Peyer's patch (tissue), 4 donors: ENCODE measurements at regions not wholly inside any gene's neighbourhood (a gene's known extent, or its start where the extent isn't known, plus 50 kb on each side); places are given as distances from the start of the nearest gene placed in this dataset.

Source experiments
- DNase-seq, 3 donors: peaks; one replicate each; pipeline ENCODE4 v3.0.0-alpha.2; 2017 to 2019
- H3K27ac ChIP-seq, 4 donors: fragments of 200-600 bp; sonication (generic); one replicate each; pipeline ENCODE4 v1.5.1; 2016 to 2019
- H3K27me3 ChIP-seq, 2 donors: fragments of 200-600 bp; sonication (generic); one replicate each; pipeline ENCODE4 v1.5.1; 2019
- H3K36me3 ChIP-seq, 3 donors: fragments of 200-600 bp; sonication (generic); one replicate each; pipeline ENCODE4 v1.5.1; 2016 to 2019
- H3K4me1 ChIP-seq, 4 donors: fragments of 200-600 bp; sonication (generic); one replicate each; pipeline ENCODE4 v1.5.1; 2016 to 2019
- H3K4me3 ChIP-seq, 4 donors: fragments of 200-600 bp; sonication (generic); 1 replicate in 3 of 4; 2 replicates in 1 of 4; pipeline ENCODE4 v1.5.1; 2016 to 2019; ENCODE audit warnings: mild to moderate bottlenecking in 1 of 4
- H3K9me3 ChIP-seq, 4 donors: fragments of 200-600 bp; sonication (generic); one replicate each; pipeline ENCODE4 v1.5.1; 2016 to 2019; ENCODE audit warnings: mild to moderate bottlenecking in 1 of 4
- POLR2A ChIP-seq, 2 donors: fragments of 450-650 bp; IDR thresholded peaks; one replicate each; pipeline ENCODE4 v1.5.1; 2017; ENCODE audit warnings: antibody characterized with exemption in 2 of 2, mild to moderate bottlenecking in 2 of 2, moderate library complexity in 2 of 2
- TF ChIP-seq, protein P1 (sequence below), 6 experiments: fragments of 450-650 bp in 4 of 6; fragments of 200-600 bp in 2 of 6; sonication (generic) in 1 of 6; IDR thresholded peaks; one replicate each; pipeline ENCODE4 v1.5.1; 2017 to 2019; ENCODE audit warnings: antibody characterized with exemption in 6 of 6, mild to moderate bottlenecking in 3 of 6, moderate library complexity in 1 of 6

DNA sequence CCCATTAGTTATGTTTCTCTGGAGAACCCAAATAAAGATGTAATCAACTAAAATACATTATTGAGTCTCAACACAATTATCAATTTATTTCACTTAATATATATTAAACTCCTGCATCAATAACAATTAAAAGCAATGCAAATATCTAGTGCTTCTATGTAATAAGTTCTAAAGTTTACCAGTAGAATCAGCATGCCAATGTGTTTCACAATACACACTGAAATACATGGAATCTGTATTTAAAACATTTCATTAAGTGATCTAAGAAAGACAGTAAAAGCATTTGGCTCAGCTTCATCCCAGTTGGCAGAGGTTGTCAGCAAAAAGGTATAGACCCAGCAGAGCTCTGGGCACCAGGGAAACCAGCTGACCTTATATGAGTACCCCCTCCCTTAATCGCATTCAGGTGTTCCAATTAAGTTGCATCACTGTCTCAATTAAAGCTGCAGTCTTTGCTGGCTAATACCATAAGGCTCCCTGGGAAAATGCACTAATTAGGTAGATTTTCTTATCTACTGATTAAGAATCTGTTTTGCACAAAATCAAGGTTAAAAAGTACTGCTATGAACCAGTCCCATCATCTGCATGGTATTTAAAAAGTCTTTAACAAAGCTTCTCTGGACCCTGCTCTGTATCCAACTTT lies 63.1 kb downstream of the NIBAN1 start:
- Histone ChIP-seq H3K36me3 (no peaks in the 10 kb centered on the region), H3K27ac (no peak overlapping the region), H3K27me3 (no peaks in the 10 kb centered on the region), H3K4me1 (no peaks in the 10 kb centered on the region), H3K9me3 (no peaks in the 10 kb centered on the region), H3K4me3 (no peak overlapping the region)
- DNase-seq, result no peak
- TF ChIP-seq, protein P1, sequence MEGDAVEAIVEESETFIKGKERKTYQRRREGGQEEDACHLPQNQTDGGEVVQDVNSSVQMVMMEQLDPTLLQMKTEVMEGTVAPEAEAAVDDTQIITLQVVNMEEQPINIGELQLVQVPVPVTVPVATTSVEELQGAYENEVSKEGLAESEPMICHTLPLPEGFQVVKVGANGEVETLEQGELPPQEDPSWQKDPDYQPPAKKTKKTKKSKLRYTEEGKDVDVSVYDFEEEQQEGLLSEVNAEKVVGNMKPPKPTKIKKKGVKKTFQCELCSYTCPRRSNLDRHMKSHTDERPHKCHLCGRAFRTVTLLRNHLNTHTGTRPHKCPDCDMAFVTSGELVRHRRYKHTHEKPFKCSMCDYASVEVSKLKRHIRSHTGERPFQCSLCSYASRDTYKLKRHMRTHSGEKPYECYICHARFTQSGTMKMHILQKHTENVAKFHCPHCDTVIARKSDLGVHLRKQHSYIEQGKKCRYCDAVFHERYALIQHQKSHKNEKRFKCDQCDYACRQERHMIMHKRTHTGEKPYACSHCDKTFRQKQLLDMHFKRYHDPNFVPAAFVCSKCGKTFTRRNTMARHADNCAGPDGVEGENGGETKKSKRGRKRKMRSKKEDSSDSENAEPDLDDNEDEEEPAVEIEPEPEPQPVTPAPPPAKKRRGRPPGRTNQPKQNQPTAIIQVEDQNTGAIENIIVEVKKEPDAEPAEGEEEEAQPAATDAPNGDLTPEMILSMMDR (IDR thresholded peaks at IDR 0.05), result no peak
- TF ChIP-seq POLR2A (IDR thresholded peaks at IDR 0.05), result no peak

DNA sequence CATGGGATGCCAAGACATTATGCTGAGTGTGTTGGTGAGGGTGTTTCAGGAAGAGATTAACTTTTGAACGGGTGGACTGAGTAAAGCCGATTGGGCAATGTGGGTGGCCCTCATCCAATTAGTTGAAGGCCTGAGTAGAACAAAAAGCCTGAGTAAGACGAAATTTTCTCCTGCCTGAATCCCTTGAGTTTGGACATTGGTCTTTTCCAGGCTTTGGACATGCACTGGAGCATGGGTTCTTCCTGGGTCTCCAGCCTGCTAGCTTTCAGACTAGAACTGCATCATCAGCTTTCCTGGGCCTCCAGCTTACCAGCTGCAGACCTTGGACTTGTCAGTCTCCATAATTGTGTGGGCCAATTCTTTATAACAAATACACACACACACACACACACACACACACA lies 63.6 kb downstream of the NIBAN1 start:
- peak in 1 of 3 donors; percentile 55 for DNase-seq
- TF ChIP-seq, protein P1 (IDR thresholded peaks at IDR 0.05), result no peak
- TF ChIP-seq POLR2A (IDR thresholded peaks at IDR 0.05), result no peak
- Histone ChIP-seq H3K27ac (no peak overlapping the region), H3K4me3 (no peak overlapping the region), H3K4me1 (no peaks in the 10 kb centered on the region), H3K36me3 (no peaks in the 10 kb centered on the region), H3K9me3 (no peaks in the 10 kb centered on the region), H3K27me3 (no peaks in the 10 kb centered on the region)

DNA sequence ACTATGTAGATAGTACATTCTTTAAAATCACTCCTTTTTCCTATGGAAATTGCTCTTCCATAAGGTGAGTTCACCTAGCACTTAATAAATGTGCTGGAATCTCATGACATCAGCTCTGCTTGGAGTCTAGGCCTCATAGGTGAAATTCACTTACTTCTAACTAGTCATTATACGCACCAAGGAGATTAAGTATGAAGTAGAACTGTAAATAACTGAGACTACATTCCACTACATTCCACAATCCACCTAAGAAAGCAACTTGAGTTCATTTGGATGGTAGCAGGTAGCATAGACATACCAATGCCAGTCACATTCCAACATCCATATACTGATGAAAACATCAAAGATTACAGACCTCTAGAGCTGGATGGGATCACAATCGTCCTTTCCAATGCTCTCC lies 64.3 kb downstream of the NIBAN1 start:
- Histone ChIP-seq H3K27me3 (no peaks in the 10 kb centered on the region), H3K9me3 (no peaks in the 10 kb centered on the region), H3K36me3 (no peaks in the 10 kb centered on the region), H3K4me3 (no peak overlapping the region), H3K27ac (no peak overlapping the region), H3K4me1 (no peaks in the 10 kb centered on the region)
- no peak for DNase-seq
- TF ChIP-seq, protein P1 (IDR thresholded peaks at IDR 0.05), result no peak
- no peak for TF ChIP-seq POLR2A (IDR thresholded peaks at IDR 0.05)

DNA sequence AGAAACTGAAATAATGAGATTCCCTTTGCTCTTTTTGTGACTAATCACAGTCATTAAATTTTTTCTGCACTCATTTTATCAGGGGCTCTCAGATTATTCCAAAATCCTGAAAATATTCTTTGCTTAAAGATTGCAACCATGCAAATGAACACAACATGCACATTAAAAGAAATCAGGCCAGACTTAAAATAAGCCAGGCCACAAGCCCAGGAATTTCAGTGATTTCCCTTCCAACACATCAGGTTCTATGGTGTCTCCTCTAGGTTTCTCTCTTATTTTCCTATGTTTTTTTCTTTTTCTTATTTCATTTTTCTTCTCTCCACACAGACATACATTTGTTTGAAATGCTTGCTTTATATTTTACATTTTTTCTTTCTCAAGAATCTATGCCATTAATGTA lies 65.3 kb downstream of the NIBAN1 start:
- H3K27me3 ChIP-seq, result no peaks in the 10 kb centered on the region
- no peak for TF ChIP-seq POLR2A (IDR thresholded peaks at IDR 0.05)
- TF ChIP-seq, protein P1 (IDR thresholded peaks at IDR 0.05), result no peak
- H3K9me3 ChIP-seq, result no peaks in the 10 kb centered on the region
- DNase-seq, result no peak
- H3K27ac ChIP-seq, result no peak overlapping the region
- H3K4me3 ChIP-seq, result no peak overlapping the region
- H3K4me1 ChIP-seq, result no peaks in the 10 kb centered on the region
- no peaks in the 10 kb centered on the region for H3K36me3 ChIP-seq

DNA sequence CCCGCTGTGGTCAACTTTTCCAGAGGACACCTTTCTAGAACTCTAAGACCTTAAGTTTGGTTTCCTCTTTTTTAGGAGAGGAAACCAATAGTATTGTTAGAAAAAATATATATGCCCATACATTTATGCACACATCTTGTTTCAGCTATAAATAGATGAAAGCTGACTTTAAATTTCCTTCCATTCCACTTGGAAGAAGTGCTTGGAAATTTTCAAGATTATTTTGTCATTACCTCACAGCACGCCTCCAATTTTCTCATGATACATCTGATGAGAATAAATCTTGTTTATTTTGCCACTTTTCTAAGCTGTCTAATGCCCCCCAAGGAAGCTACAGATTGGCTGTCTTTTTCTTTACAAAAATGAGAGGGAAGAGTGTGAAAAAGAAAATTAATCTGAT lies 65.8 kb downstream of the NIBAN1 start:
- H3K27me3 ChIP-seq, result no peaks in the 10 kb centered on the region
- no peak overlapping the region for H3K4me3 ChIP-seq
- H3K4me1 ChIP-seq, result no peaks in the 10 kb centered on the region
- no peak for DNase-seq
- no peaks in the 10 kb centered on the region for H3K36me3 ChIP-seq
- TF ChIP-seq, protein P1 (IDR thresholded peaks at IDR 0.05), result no peak
- H3K9me3 ChIP-seq, result no peaks in the 10 kb centered on the region
- H3K27ac ChIP-seq, result no peak overlapping the region

DNA sequence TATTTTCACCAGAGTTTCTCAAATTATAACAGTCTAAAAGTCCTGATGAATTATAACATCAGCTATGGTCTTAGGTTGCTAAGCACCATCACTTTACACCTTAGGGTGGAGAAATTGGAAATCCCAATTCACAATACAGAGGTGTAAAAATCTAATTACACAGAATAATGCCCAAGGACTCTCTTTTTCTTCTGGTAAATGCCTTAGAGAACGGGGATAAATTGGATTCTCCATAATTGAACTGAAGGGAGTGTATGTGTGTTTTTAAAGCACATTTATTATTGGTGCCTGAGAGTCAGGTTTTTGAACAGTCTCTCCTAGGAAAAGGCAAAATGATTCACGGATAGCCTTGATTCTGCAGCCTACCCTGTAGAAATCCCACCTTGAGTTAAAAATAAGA lies 66.8 kb downstream of the NIBAN1 start:
- no peaks in the 10 kb centered on the region for H3K4me1 ChIP-seq
- TF ChIP-seq, protein P1 (IDR thresholded peaks at IDR 0.05), result no peak
- no peak for TF ChIP-seq POLR2A (IDR thresholded peaks at IDR 0.05)
- no peak overlapping the region for H3K4me3 ChIP-seq
- no peaks in the 10 kb centered on the region for H3K9me3 ChIP-seq
- H3K27ac ChIP-seq, result no peak overlapping the region
- H3K27me3 ChIP-seq, result no peaks in the 10 kb centered on the region
- no peaks in the 10 kb centered on the region for H3K36me3 ChIP-seq
- no peak for DNase-seq
